Trophoblast cell (in vitro differentiated cells and primary cell): ENCODE measurements at regions not wholly inside any gene's neighbourhood (a gene's known extent, or its start where the extent isn't known, plus 50 kb on each side); places are given as distances from the start of the nearest gene placed in this dataset.

Experiments
- DNase-seq, 2 donors: peaks; one replicate each; pipeline ENCODE4 v3.0.0-alpha.2; 2016
- H2AFZ ChIP-seq: 2 replicates; pipeline ENCODE4 v1.6.1; 2013; ENCODE audit warnings: low read length, moderate library complexity, mild to moderate bottlenecking; ENCODE audit not compliant: insufficient read depth, poor library complexity
- H2AK5ac ChIP-seq: 2 replicates; pipeline ENCODE4 v1.6.1; 2013; ENCODE audit warnings: mild to moderate bottlenecking, low read length
- H2BK120ac ChIP-seq: 2 replicates; pipeline ENCODE4 v1.6.1; 2013; ENCODE audit warnings: low read length, mild to moderate bottlenecking, moderate library complexity; ENCODE audit not compliant: insufficient read depth, poor library complexity
- H2BK12ac ChIP-seq: 2 replicates; pipeline ENCODE4 v1.6.1; 2013; ENCODE audit warnings: mild to moderate bottlenecking, low read length, moderate library complexity
- H2BK5ac ChIP-seq: 2 replicates; pipeline ENCODE4 v1.6.1; 2013; ENCODE audit warnings: low read length, low read depth, moderate library complexity, mild to moderate bottlenecking; ENCODE audit not compliant: poor library complexity
- H3K14ac ChIP-seq: 2 replicates; pipeline ENCODE4 v1.6.1; 2013; ENCODE audit warnings: mild to moderate bottlenecking, low read length
- H3K18ac ChIP-seq: 2 replicates; pipeline ENCODE4 v1.6.1; 2013; ENCODE audit warnings: mild to moderate bottlenecking, low read length
- H3K23ac ChIP-seq: 2 replicates; pipeline ENCODE4 v1.6.1; 2013; ENCODE audit warnings: low read length
- H3K27ac ChIP-seq: 2 replicates; pipeline ENCODE4 v1.5.1; 2013; ENCODE audit warnings: low read depth, mild to moderate bottlenecking, inconsistent platforms, low read length, moderate library complexity
- H3K27me3 ChIP-seq: 2 replicates; pipeline ENCODE4 v1.6.1; 2013; ENCODE audit warnings: inconsistent platforms, mild to moderate bottlenecking, low read length, moderate library complexity; ENCODE audit not compliant: insufficient read depth
- H3K36me3 ChIP-seq, 2 experiments: 1 replicate in 1 of 2; 2 replicates in 1 of 2; pipeline ENCODE4 v1.6.1; 2013; ENCODE audit warnings: low read length in 2 of 2, mild to moderate bottlenecking in 2 of 2, moderate library complexity in 1 of 2; ENCODE audit not compliant: insufficient read depth in 2 of 2, control insufficient read depth in 1 of 2
- H3K4ac ChIP-seq: 2 replicates; pipeline ENCODE4 v1.6.1; 2013; ENCODE audit warnings: low read depth, mild to moderate bottlenecking, low read length, moderate library complexity
- H3K4me1 ChIP-seq, 2 experiments: 1 replicate in 1 of 2; 2 replicates in 1 of 2; pipeline ENCODE4 v1.6.1; 2013; ENCODE audit warnings: low read length in 2 of 2, mild to moderate bottlenecking in 2 of 2, moderate library complexity in 1 of 2; ENCODE audit not compliant: insufficient read depth in 2 of 2, control insufficient read depth in 1 of 2
- H3K4me2 ChIP-seq: 2 replicates; pipeline ENCODE4 v1.6.1; 2013; ENCODE audit warnings: inconsistent platforms, mild to moderate bottlenecking, low read length, moderate library complexity
- H3K4me3 ChIP-seq: 2 replicates; pipeline ENCODE4 v1.5.1; 2013; ENCODE audit warnings: mild to moderate bottlenecking, low read depth, low read length, inconsistent platforms
- H3K79me1 ChIP-seq: one replicate; pipeline ENCODE4 v1.6.1; 2013; ENCODE audit warnings: low read length
- H3K79me2 ChIP-seq: 2 replicates; pipeline ENCODE4 v1.6.1; 2013; ENCODE audit warnings: low read length, mild to moderate bottlenecking; ENCODE audit not compliant: control insufficient read depth, insufficient read depth, poor library complexity
- H3K9ac ChIP-seq: 2 replicates; pipeline ENCODE4 v1.6.1; 2013; ENCODE audit warnings: mild to moderate bottlenecking, low read length
- H3K9me3 ChIP-seq: 2 replicates; pipeline ENCODE4 v1.6.1; 2013; ENCODE audit warnings: low read depth, mild to moderate bottlenecking, control low read depth, inconsistent platforms, low read length; ENCODE audit not compliant: insufficient read depth
- H4K12ac ChIP-seq: 2 replicates; pipeline ENCODE4 v1.6.1; 2013; ENCODE audit warnings: low read depth, mild to moderate bottlenecking, low read length, moderate library complexity
- H4K8ac ChIP-seq: 2 replicates; pipeline ENCODE4 v1.6.1; 2013; ENCODE audit warnings: low read depth, mild to moderate bottlenecking, low read length, moderate library complexity
- H4K91ac ChIP-seq: one replicate; pipeline ENCODE4 v1.6.1; 2013; ENCODE audit warnings: low read depth, mild to moderate bottlenecking, low read length, moderate library complexity
- WGBS: extraction: QIAGEN DNeasy Blood & Tissue Kit; methylation state at CpG from one replicate; pipeline ENCODE4 v1.1.7; 2013; ENCODE audit warnings: missing lambda C conversion rate; ENCODE audit not compliant: insufficient read length, insufficient coverage; ENCODE audit errors: extremely low coverage; 5-methylcytosine and 5-hydroxymethylcytosine counted together

DNA sequence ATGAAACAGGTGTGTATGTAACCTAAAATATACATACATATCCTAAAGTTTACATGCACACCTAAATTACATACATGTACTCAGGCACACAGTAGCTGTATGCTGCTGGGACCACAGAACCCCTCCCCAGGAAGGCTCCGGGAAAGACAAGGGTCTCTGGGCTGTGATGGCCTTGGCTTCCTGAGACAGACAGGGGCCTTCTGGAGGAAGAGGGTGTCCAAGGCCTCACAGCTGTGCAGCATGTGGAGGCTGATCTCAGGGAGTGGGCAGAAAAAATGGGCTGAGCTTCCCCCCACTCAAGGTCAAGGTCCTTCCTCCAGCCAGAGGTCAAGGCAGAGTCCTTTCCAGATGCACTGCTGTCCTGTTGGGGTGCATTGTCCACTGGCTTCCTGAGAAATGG, 129.1 kb upstream of the THBS2 start:
- Histone ChIP-seq H2AK5ac (no peak overlapping the region), H2BK12ac (no peak overlapping the region), H2BK120ac (no peak overlapping the region), H4K12ac (no peak overlapping the region), H2BK5ac (no peak overlapping the region), H3K14ac (no peak overlapping the region), H3K4ac (no peak overlapping the region), H3K4me2 (no peak overlapping the region), H3K18ac (no peak overlapping the region), H3K27ac (no peak overlapping the region), H4K8ac (no peak overlapping the region), H3K9me3 (peaks cover 14% of the 10 kb centered on the region), H3K79me1 (no peaks in the 10 kb centered on the region), H3K9ac (no peak overlapping the region), H3K79me2 (no peaks in the 10 kb centered on the region), H3K27me3 (no peaks in the 10 kb centered on the region), H3K4me3 (no peak overlapping the region), H3K23ac (no peak overlapping the region), H3K36me3 (peaks cover 0 to 2% of the 10 kb centered on the region in 2 experiments), H3K4me1 (no peaks in the 10 kb centered on the region), H4K91ac (no peak overlapping the region), H2AFZ (no peak overlapping the region)
- DNase-seq = no peak
- WGBS = no CpG with 5 or more reads among the region's 1 CpG

- Histone ChIP-seq H3K79me1 (no peaks in the 10 kb centered on the region), H3K27ac (no peak overlapping the region), H2AFZ (no peak overlapping the region), H3K4me1 (no peaks in the 10 kb centered on the region), H4K12ac (no peak overlapping the region), H3K4me3 (no peak overlapping the region), H2AK5ac (no peak overlapping the region), H4K91ac (no peak overlapping the region), H3K4ac (no peak overlapping the region), H3K18ac (no peak overlapping the region), H4K8ac (no peak overlapping the region), H2BK12ac (no peak overlapping the region), H3K79me2 (no peaks in the 10 kb centered on the region), H3K9me3 (peaks cover 17% of the 10 kb centered on the region), H3K4me2 (no peak overlapping the region), H3K14ac (no peak overlapping the region), H3K36me3 (peaks cover 0 to 2% of the 10 kb centered on the region in 2 experiments), H2BK5ac (no peak overlapping the region), H3K9ac (no peak overlapping the region), H2BK120ac (no peak overlapping the region), H3K23ac (no peak overlapping the region), H3K27me3 (no peaks in the 10 kb centered on the region)
- no peak for DNase-seq
- no CpG with 5 or more reads among the region's 6 CpGs for WGBS
Measured at GRCh38 chr6:169381988-169382387, 128.3 kb upstream of the THBS2 start.

DNA sequence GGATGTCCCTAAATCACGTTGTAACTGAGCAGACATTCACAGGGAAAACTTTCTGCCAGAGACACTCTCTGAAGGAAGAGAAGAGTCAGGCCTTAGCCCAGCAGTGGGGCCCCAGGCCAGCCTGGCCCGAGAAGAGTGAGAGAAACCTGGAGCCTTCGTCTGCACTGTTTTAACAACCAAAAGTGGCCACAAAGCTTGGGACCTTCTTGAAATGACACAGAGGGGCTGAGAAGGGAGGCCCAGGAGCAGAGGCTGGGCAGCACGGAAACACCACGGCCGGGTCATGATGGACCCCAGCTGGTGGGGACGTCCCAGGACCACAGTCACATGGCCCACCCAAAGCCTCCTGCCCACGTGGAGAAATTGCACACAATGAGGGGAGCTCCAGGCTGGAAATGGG, 126.8 kb upstream of the THBS2 start:
- no peak overlapping the region for H2BK12ac ChIP-seq
- H2AK5ac ChIP-seq = no peak overlapping the region
- no peak for DNase-seq
- H3K79me1 ChIP-seq = no peaks in the 10 kb centered on the region
- no peak overlapping the region for H3K27ac ChIP-seq
- peaks cover 0 to 2% of the 10 kb centered on the region in 2 experiments for H3K36me3 ChIP-seq
- no peaks in the 10 kb centered on the region for H3K4me1 ChIP-seq
- no peaks in the 10 kb centered on the region for H3K79me2 ChIP-seq
- H4K12ac ChIP-seq = no peak overlapping the region
- H3K4me2 ChIP-seq = no peak overlapping the region
- H3K18ac ChIP-seq = no peak overlapping the region
- H2BK5ac ChIP-seq = no peak overlapping the region
- H4K8ac ChIP-seq = no peak overlapping the region
- no peak overlapping the region for H2BK120ac ChIP-seq
- H3K9ac ChIP-seq = no peak overlapping the region
- no peak overlapping the region for H2AFZ ChIP-seq
- no peak overlapping the region for H3K23ac ChIP-seq
- no peak overlapping the region for H4K91ac ChIP-seq
- H3K9me3 ChIP-seq = peaks cover 20% of the 10 kb centered on the region
- H3K4ac ChIP-seq = no peak overlapping the region
- no CpG with 5 or more reads among the region's 8 CpGs for WGBS
- H3K14ac ChIP-seq = no peak overlapping the region
- H3K4me3 ChIP-seq = no peak overlapping the region
- no peaks in the 10 kb centered on the region for H3K27me3 ChIP-seq

- Histone ChIP-seq H3K9ac (no peak overlapping the region), H3K14ac (no peak overlapping the region), H2BK5ac (no peak overlapping the region), H3K4ac (no peak overlapping the region), H3K79me2 (no peaks in the 10 kb centered on the region), H3K27ac (no peak overlapping the region), H3K9me3 (peaks cover 17% of the 10 kb centered on the region), H3K4me1 (no peaks in the 10 kb centered on the region), H3K27me3 (no peaks in the 10 kb centered on the region), H2BK12ac (no peak overlapping the region), H3K79me1 (no peaks in the 10 kb centered on the region), H4K12ac (no peak overlapping the region), H4K8ac (no peak overlapping the region), H3K4me3 (no peak overlapping the region), H3K36me3 (no peaks in the 10 kb centered on the region), H3K4me2 (no peak overlapping the region), H3K23ac (no peak overlapping the region), H4K91ac (no peak overlapping the region), H2AFZ (no peak overlapping the region), H3K18ac (no peak overlapping the region), H2BK120ac (no peak overlapping the region), H2AK5ac (no peak overlapping the region)
- no CpG with 5 or more reads among the region's 18 CpGs for WGBS
- DNase-seq = no peak
Measured at GRCh38 chr6:169379495-169380070, 125.9 kb upstream of the THBS2 start.
